Uterus (tissue), 2 donors: ENCODE measurements at regions not wholly inside any gene's neighbourhood (a gene's known extent, or its start where the extent isn't known, plus 50 kb on each side); places are given as distances from the start of the nearest gene placed in this dataset.

Source experiments
- POLR2A ChIP-seq, 2 donors: fragments of 450-650 bp; IDR thresholded peaks; one replicate each; pipeline ENCODE4 v1.6.1; 2016; ENCODE audit warnings: antibody characterized with exemption in 2 of 2, mild to moderate bottlenecking in 1 of 2, moderate library complexity in 1 of 2
- TF ChIP-seq, protein P1 (sequence below), 4 experiments: fragments of 200-600 bp in 2 of 4; fragments of 450-650 bp in 2 of 4; sonication (generic) in 2 of 4; IDR thresholded peaks; one replicate each; pipeline ENCODE4 v1.5.1; 2016 to 2019; ENCODE audit warnings: antibody characterized with exemption in 4 of 4, mild to moderate bottlenecking in 2 of 4, moderate library complexity in 1 of 4

- no peak for TF ChIP-seq POLR2A (IDR thresholded peaks at IDR 0.05)
- TF ChIP-seq, protein P1, sequence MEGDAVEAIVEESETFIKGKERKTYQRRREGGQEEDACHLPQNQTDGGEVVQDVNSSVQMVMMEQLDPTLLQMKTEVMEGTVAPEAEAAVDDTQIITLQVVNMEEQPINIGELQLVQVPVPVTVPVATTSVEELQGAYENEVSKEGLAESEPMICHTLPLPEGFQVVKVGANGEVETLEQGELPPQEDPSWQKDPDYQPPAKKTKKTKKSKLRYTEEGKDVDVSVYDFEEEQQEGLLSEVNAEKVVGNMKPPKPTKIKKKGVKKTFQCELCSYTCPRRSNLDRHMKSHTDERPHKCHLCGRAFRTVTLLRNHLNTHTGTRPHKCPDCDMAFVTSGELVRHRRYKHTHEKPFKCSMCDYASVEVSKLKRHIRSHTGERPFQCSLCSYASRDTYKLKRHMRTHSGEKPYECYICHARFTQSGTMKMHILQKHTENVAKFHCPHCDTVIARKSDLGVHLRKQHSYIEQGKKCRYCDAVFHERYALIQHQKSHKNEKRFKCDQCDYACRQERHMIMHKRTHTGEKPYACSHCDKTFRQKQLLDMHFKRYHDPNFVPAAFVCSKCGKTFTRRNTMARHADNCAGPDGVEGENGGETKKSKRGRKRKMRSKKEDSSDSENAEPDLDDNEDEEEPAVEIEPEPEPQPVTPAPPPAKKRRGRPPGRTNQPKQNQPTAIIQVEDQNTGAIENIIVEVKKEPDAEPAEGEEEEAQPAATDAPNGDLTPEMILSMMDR (IDR thresholded peaks at IDR 0.05): no peak
Observed at GRCh38 chr12:61915420-61915819, 344.8 kb upstream of the USP15 start.
